ENCODE measurements at regions not wholly inside any gene's neighbourhood (a gene's known extent, or its start where the extent isn't known, plus 50 kb on each side); places are given as distances from the start of the nearest gene placed in this dataset.

DNA sequence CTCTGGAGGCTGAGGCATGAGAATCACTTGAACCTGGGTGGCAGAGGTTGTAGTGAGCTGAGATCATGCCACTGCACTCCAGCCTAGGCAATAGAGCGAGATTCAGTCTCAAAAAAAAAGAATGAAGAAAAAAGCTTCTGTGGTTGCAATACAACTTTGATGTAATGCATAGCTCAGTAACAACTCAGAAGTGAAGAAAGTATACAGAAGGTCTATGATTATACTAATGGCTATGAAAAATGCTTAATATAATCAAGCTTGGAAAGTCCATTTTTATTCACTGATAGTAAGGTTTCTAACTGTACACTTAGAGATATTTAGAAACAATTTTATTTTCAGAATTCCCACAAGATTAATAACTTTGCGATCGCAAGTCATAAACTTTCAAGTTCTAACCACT, 88.2 kb upstream of the FRMD6 start:
- TF ChIP-seq YY1 (IDR thresholded peaks at IDR 0.05; ENCODE audit: insufficient read depth, insufficient read length) (no peak), SUZ12 (IDR thresholded peaks at IDR 0.05; ENCODE audit: extremely low read depth, insufficient read depth, insufficient read length) (no peak), ZNF274 (IDR thresholded peaks at IDR 0.05; ENCODE audit: low read depth, low read length) (no peak)
